GM18909 (cell line): ENCODE measurements at regions not wholly inside any gene's neighbourhood (a gene's known extent, or its start where the extent isn't known, plus 50 kb on each side); places are given as distances from the start of the nearest gene placed in this dataset.
"Not testable (repeated sequence)": the region's sequence is repeated elsewhere in the genome, so short reads cannot be mapped to it uniquely, and the experiment has no call there.

Source experiments
- ATAC-seq: cut with Tn5 transposase; IDR thresholded peaks from one replicate; pipeline ENCODE4 v1.9.1; 2021; ENCODE audit warnings: mild to moderate bottlenecking; ENCODE audit not compliant: unreplicated experiment, poor library complexity

DNA sequence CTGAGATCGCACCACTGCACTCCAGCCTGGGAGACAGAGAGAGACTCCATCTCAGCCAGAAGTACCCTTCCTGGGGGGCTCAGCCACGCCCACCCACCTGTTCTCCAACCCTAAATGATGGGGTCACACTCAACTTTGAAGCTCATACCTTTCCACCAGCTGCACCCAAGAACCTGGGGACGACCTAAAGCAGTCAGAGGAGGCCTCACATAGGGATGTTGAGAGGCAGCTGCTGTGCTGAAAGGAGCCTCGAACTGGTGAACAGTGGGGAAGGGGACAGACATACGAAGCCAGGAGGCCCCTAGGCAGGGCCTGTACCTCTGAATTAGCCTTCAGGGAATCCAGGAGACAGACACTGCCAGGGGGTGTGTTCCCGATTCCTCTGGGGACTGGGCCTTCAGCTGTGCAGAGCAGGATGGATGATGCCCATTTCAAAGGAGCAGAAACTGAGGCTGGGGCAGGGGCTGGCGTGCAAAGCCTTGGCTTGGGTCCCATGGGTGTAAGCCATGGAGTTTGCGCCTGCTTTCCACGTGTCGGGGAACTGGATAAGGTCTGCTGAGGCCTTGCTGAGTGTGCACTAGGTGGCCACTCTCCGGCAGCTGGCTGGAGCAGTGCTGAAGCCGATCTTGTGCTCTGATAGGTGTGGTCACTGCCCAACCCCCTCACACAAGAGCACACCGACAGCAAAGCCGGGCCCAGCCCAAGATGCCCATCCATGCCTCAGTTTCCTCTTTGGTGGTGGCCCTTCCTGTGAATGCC, 130.8 kb downstream of the CPZ start:
- ATAC-seq, result no peak

DNA sequence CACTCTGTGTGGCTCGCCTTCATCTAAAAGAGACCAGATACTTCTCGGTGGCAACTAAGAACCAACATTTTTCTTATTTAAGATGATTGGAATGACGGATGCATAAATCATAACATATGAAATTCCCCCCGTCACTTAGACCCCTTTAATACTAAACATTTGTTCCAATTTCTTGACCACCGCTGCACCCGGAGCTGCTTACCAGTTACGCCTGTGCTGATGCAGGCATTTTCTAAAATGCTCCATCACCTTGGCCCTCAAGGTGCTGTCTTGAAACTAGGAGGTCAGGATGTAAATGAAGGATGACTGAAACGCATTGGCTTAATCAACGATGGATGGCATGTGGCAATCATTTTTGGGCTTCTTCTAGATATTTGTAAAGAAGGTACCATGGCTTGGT, 130.0 kb downstream of the CPZ start:
- ATAC-seq, result no peak

DNA sequence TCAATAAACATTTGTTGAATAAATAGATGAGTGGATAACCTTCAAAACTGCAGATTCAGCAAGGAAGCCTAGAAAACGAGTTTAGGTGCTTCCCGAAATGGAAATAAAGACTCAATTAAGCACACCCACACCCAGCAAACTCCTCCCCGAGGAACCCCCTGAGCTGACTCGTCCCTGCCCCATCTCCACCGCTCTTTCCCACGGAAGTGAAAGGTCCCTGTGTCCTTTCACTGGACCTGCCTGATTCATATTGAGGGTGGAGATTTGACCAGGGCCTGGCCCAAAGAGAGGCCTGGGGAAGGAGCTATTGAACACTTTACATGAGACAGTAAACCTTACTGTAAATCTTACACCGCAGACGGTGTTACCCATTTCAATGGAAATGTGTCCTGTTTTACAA, 129.1 kb downstream of the CPZ start:
- ATAC-seq, result no peak

DNA sequence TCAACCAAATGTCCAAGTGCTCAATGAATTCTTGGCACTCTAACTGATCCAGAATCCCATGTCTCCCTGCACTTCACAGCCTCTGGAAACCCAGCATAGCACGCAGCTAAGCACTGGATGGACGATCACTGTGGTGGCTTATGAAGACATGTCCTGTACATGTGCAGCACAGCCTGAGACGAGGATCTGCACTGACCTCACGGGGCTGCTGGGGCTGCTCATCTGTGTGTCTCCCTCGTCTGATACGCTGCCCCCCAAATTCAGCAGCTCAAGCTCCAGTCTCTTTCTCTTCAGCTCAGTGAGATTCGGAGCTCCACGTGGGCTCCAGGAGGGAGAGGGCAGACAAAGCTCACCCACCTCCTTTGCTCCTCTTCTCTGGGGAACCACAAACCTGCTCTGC, 126.9 kb downstream of the CPZ start:
- no peak for ATAC-seq

DNA sequence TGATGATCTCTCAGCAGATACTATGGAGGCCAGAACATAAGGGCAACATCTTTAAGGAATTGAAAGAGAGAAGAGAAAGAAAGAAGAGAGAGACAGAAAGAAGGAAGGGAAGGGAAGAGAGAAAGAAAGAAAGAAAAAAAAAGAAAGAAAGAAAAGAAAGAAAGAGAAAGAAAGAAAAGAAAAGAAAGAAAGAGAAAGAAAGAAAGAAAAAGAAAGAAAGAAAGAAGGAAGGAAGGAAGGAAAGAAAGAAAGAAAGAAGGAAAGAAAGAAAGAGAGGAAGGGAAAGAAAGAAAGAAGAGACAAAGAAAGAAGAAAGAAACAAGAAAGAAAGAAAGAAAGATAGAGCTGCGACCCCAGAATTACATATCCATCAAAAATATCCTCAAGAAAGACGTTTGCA, 124.9 kb downstream of the CPZ start:
- ATAC-seq, result not testable (repeated sequence)

DNA sequence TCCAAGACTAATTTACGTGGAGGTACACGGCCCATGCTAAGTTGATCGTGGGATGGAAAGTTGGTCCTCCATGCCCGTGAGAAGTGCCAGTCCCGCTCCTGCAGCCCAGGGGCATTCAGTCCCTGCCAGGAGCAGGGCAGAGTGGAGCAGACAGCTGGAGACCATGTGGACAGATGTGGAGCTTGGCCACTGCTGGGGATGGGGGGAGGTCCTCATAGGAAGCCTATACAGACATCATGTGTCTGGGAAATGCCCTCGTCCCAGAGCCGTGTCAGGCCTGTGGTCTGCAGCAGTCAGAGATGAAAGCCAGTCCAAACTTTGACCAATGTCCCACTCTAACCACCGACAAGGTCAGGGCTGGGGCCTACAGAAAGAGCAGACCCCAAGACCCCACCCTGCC, 118.4 kb downstream of the CPZ start:
- ATAC-seq, result no peak

DNA sequence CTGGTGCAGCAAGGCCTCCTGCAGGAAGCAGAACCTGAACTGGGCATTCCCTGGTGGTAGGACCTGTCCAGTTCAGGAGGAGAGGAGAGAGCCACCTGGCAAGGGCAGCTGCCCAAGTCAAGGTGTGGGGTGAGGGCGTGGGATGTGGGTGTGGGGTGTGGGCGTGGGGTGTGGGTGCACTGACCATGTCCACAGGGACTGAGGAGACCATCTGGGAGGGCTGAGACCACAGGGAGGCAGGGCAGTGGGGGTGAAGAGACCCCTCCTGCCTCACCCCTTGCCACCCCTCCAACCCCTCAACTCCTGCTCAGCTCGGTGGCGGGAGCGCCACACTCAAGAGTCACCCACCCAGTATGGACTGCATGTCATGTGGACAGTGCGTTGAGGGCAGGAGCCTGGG, 117.9 kb downstream of the CPZ start:
- no peak for ATAC-seq

DNA sequence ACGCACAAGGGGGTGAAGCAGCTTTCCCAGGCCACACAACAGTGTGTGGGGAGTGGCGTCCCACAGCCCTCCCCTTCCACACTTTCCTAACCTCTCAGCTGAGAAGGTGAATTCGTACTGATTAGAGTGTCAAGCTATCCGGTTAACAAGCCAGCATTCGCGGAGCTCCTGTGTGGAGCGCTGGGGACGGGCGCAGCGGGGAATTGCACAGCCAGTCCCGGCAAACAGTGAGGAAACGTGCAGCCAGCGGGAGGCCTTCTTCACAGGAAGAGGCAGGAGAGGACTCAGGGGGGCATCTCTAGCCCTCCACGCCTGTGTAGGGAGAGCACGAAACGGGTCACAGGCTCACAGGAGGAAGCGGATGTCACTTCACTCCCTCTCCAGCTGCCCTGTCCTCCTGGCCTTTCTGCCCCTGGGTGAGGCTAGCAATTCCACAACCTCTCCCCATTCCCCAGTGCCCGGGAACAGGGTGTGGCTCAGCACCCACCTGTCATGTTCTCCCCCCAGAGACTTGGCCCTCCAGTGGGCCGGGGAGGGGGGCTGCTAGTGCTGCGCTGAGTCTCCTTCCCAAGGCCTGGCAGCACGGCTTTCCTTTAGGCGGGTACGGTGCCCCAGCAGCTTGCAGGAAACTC, 117.3 kb downstream of the CPZ start:
- ATAC-seq, result no peak

DNA sequence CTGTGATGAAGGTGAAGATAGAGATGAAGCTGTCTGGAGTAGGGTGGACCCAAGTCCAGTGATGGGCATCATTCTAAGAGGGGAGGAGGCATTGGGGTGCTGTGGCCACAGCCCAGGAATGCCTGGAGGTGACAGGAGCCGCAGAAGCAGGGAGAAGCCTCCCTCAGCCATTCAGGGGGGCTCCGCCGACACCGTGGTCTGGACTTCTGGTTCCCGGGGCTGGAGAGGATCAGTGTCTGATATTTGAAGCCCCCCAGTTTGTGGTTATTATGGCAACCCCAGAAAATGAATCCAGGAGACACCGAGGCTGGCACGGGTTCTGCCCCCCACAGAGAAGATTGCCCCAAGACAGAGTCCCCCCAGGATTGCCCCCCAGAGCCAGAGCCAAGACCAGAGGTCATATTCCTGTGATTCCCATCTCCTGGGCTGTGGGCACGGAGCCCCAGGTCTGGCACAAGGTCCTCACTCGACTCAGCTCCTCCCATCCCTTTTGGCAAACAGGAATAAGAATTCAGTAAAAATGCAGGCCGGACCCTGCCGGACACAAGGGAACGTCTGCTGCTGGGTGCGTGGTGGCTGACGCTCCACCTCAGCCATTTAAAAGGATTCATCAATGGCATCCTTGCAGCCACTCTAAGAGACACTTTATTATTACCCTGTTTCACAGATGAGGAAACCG, 116.6 kb downstream of the CPZ start:
- no peak for ATAC-seq

DNA sequence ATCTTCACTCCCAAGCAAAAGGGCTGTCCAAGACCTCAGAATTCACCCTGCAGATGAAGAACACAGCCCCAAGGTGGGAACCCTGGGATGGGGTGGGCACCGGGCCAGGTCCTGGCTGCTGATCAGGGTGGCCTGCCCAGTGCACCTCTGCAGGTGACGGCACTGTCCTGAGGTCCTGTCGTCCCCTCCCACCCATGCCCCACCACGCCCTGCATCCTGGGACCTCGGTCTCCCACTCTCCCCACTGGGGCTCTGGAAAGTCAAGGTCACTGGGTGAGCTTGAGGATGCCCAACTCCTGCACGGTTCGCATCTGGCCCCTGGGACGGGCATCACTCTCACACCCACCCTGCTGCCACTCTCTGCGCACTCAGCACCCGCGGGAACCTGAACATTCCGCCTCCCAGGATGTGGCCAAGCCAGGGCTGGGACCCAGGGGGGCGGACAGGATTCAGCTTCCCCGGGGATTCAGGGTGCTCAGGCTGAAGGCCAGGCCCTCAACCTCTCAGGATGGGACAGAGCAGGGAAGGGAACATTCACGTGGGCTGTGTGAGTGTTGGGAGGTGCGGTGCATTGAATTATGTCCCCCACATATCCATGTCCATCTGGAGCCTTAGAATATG, 115.9 kb downstream of the CPZ start:
- no peak for ATAC-seq

DNA sequence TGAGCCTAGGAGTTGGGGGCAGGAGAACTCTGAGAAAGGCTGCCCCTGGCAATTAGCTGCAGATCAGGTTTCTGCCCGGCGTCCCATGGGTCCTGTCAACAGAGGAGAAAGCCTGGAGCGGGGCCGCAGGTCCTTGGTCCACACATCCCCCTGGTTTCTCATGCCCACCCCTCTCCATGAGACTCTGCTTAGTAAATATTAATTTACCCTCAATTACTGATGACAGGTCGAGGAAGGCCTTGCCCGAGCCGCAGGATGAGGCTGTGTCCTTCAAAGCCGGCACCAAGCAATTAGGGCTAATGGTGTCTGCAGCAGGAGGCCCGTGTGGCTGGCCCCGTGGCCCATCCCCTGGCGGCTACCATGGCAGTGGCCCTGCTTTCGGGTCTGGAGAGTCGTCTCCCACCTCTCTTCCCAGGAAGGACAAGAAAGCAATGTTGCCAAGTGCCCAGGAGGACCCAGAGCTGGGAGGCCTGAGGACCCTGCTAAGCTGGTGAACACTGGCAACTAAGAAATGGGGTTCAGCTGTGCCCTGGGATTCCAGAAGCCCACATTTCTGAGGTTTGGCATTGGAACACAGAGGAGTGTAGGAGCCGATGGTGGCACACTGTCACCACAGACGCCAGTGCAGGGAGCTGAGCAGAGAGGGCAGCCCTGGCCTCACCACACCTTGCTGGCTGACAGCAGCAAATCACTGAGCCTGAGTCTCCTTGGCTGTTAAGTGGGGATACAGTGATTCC, 114.6 kb downstream of the CPZ start:
- ATAC-seq, result no peak

DNA sequence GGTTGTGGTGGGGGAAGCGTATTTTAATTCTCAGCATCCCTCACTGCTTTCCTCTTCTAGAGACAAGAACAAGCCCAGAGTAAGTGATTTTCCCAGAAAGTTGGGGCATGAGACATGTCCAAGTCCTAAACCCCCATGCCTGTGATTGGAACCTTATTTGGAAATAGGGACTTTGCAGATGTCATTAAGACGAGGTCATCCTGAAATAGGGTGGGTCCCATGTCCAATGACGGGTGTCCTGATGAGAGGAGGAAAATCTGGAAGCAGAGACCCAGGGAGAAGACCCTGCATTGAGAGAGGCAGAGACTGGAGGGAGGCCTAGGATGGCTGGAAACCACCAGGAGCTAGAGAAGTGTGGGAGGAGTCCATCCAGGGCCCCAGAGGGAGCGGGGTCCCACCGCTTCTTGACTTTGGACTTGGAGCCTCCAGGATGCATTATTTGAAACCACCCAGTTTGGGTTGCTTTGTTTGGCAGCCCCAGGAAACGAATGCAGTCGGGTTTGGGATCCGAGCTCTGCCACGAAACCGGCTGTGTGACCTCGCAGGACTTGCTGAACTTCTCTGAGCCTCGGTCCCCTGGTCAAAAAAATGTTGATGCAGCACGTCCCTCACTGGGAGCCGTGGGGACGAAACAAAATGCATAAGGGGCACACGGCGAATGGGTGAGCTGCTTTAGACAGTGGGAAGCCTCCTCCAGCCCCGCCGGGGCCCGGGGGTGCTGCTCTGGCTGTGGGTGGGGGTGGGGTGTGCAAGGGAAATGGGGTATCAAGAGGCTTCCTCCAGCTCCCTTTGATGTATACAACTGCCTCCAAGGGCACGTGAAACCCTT, 113.9 kb downstream of the CPZ start:
- ATAC-seq, result no peak

DNA sequence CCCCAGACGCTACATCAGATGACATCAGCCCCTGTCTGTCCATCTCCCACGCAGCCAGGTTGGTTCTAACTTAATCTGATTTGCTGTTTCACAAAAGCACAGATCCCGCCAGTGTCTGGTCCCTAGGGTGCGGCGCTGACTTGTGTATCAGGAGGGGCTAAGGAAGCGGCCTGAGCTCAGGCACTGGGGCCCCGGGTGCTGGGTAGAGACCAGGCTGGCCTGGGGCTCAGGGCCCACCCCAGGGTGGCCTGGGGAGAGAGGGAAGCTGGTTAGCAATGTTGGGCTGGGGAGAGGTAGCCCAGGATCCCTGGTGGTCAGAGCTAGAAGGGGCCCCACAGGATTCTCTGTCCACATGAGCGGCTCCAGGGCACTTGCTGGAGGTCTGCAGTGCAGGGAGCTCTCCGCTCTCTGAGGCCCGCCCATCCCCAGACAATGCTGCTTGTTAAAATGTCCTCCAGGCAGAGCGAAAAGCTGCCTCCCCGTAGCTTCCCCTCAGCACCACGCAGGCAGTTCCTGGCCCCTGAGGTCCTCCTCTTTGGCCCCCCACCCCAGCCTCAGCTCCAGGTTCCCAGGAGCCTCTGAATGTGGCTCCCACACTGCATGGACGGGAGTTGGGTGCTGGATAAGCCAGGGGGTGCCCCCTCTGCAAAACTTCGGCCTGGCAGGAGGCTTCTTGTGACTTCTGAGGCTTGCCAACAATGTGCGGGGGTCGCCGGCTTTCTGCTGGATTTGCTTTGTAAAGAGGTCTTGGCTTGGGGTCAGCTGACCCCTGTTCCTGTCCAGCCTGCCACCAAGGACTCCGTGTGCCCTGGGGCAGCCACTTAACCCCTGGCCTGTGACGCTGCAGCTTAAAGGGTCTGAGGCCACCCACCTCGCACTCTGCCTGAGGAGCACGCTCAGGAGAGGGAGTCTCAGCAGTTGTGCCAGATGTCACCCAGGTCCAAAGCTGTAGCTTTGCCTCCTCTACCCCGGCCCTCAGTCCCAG, 112.9 kb downstream of the CPZ start:
- no peak for ATAC-seq

DNA sequence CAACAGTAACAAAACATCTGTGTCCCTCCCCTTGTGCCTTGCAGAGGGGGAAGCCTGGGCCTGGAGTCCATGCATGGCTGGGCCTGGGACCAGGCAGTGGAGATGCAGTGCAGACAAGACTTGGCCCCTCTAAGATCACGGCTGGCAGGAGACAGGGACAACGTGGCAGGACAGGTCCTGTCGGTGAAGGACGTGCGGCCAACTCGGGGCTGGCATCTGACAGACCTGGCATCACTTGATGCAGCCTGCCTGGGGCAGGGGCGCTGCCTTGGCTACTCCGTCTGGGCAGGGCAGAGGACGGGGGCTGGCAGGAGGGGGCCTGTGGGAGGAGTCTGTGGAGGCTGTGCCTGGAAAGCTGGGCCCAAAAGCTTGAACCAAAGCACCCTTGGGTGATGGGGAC, 112.1 kb downstream of the CPZ start:
- ATAC-seq, result no peak

DNA sequence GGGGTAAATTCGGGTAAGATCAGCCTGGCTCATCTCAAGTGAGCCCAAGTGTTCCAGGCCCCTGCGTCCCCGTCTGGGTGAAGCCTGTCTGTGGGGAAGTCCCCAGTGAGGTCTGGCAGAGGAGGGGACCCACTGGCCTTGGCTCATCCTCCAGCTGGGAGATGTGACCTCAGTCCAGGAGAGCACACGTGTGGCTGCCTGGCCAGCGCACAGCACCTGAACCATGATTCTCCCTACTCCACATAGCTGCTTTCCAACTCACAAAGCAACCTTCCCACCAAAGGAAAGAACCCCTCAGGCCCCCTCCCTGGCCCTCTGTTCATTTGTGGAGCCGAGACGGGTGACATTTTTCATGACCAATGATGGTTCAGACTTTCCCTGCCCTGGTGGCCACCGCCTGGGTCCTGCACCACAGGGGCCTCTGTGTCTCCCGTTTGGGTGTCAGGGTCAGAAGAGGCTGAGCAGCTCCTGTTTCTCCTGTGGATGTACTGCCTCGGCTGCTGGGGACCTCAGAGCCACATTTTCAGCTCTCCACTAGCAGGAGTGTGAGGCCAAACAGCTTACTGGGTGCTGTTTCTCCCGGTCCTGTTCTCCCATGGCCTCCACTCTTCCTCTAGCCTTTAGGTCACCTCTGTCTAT, 111.4 kb downstream of the CPZ start:
- no peak for ATAC-seq

DNA sequence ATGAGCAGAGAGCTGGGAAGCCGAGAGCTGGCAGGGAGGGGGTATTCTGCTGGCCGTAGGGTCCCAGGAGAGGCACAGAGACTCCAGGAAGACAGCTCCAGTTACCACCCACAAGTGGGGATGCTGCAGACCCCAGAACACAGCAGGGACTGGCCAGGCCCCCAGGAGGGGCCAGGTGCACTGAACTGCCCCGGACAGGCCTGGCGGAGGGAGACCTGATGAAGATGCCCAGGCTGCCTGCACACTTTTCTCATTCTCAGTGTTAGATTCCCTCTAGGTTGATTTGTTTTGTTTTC, 110.8 kb downstream of the CPZ start:
- ATAC-seq, result no peak

DNA sequence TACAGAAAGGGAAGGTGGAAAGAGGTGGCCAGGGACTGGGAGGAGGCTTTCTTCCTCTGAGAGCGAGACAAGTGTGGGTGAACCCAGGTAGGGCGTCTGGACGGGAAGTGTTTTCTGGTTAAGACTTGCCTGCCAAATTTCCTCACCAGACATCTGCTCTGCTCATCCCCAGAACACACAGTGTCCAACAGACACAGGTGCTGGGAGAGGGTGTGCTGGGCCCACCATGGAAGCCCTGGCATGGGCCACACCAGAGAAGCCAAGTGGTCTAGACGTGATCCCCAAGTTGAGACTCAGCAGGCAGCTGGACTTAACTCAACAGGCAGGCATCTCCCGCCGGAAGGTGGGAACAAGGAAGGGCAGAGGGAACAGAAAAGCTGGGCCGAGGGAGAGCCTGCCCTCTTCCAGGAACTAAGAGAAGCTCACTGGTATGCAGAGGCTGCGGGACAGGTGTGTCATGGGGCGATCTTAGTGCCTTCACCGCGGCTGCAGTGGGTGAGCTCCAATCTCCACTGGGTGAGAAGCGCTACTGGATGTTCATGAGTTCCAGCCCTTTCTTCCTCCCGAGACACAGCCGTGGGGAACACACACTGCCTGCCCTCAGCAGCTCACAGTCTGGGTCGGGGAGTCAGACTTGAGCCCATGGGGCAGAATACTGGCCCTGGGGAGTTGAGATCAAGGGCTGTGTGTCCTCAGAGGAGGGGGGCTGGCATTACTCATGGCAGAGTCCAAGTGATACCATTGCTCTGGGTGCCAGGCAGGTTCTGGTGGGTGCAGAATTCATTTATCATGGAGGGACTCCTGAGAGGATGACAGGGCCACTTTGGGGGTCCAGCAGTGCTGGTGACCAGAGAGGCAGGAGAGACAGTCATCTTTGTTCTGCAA, 110.2 kb downstream of the CPZ start:
- no peak for ATAC-seq
